GM21447 (cell line): ENCODE measurements at regions not wholly inside any gene's neighbourhood (a gene's known extent, or its start where the extent isn't known, plus 50 kb on each side); places are given as distances from the start of the nearest gene placed in this dataset.
"Not testable (repeated sequence)": the region's sequence is repeated elsewhere in the genome, so short reads cannot be mapped to it uniquely, and the experiment has no call there.

Experiments
- ATAC-seq: cut with Tn5 transposase; IDR thresholded peaks from one replicate; pipeline ENCODE4 v1.9.1; 2021; ENCODE audit not compliant: unreplicated experiment

- ATAC-seq: no peak
Measured at GRCh38 chr18:10329101-10329500, 125.3 kb upstream of the APCDD1 start.

- no peak for ATAC-seq
Measured at GRCh38 chr18:10330428-10330827, 124.0 kb upstream of the APCDD1 start.

- no peak for ATAC-seq
Measured at GRCh38 chr18:10332452-10332851, 122.0 kb upstream of the APCDD1 start.

- no peak for ATAC-seq
Measured at GRCh38 chr18:10336749-10337350, 117.6 kb upstream of the APCDD1 start.

GRCh38 chr18:10340821-10341220, 113.6 kb upstream of the APCDD1 start:
- ATAC-seq: no peak

- no peak for ATAC-seq
Measured at GRCh38 chr18:10343778-10344177, 110.7 kb upstream of the APCDD1 start.

- ATAC-seq: no peak
Measured at GRCh38 chr18:10346749-10347415, 107.6 kb upstream of the APCDD1 start.

- no peak for ATAC-seq
Measured at GRCh38 chr18:10349561-10349960, 104.9 kb upstream of the APCDD1 start.

GRCh38 chr18:10350661-10351060, 103.8 kb upstream of the APCDD1 start:
- ATAC-seq: no peak

GRCh38 chr18:10351219-10351818, 103.1 kb upstream of the APCDD1 start:
- no peak for ATAC-seq

GRCh38 chr18:10351858-10352257, 102.6 kb upstream of the APCDD1 start:
- ATAC-seq: no peak

- no peak for ATAC-seq
Measured at GRCh38 chr18:10352671-10353070, 101.8 kb upstream of the APCDD1 start.

GRCh38 chr18:10353791-10354190, 100.6 kb upstream of the APCDD1 start:
- no peak for ATAC-seq

- no peak for ATAC-seq
Measured at GRCh38 chr18:10354241-10354811, 100.1 kb upstream of the APCDD1 start.

- no peak for ATAC-seq
Measured at GRCh38 chr18:10354890-10355289, 99.5 kb upstream of the APCDD1 start.

- ATAC-seq: not testable (repeated sequence)
Measured at GRCh38 chr18:10356999-10357398, 97.4 kb upstream of the APCDD1 start.

- no peak for ATAC-seq
Measured at GRCh38 chr18:10361660-10362059, 92.8 kb upstream of the APCDD1 start.

- ATAC-seq: no peak
Measured at GRCh38 chr18:10365021-10365500, 89.4 kb upstream of the APCDD1 start.

GRCh38 chr18:10365901-10366300, 88.5 kb upstream of the APCDD1 start:
- no peak for ATAC-seq

GRCh38 chr18:10367836-10368235, 86.6 kb upstream of the APCDD1 start:
- ATAC-seq: no peak

GRCh38 chr18:10368456-10369453, 85.7 kb upstream of the APCDD1 start:
- no peak for ATAC-seq
